Fibroblast of lung (primary cell): ENCODE measurements at regions not wholly inside any gene's neighbourhood (a gene's known extent, or its start where the extent isn't known, plus 50 kb on each side); places are given as distances from the start of the nearest gene placed in this dataset.

Experiments used
- DNase-seq, 2 donors: peaks; one replicate each; pipeline versions ENCODE4 v3.0.0 to v3.0.0-alpha.2; 2010; ENCODE audit warnings: low read depth in 2 of 2
- H2AFZ ChIP-seq: 2 replicates; pipeline ENCODE4 v1.5.1; 2012; ENCODE audit warnings: low read length, control low read depth, inconsistent platforms
- H3K27ac ChIP-seq: 2 replicates; pipeline ENCODE4 v1.5.1; 2011; ENCODE audit warnings: low read length, control low read depth; ENCODE audit not compliant: insufficient read depth
- H3K27me3 ChIP-seq: 2 replicates; pipeline ENCODE4 v1.5.1; 2011; ENCODE audit warnings: mild to moderate bottlenecking, low read length; ENCODE audit not compliant: control insufficient read depth, insufficient read depth
- H3K36me3 ChIP-seq: 2 replicates; pipeline ENCODE4 v1.5.1; 2011; ENCODE audit warnings: low read length; ENCODE audit not compliant: control insufficient read depth, insufficient read depth
- H3K4me1 ChIP-seq: 2 replicates; pipeline ENCODE4 v1.5.1; 2011; ENCODE audit warnings: low read length; ENCODE audit not compliant: control insufficient read depth, insufficient read depth; ENCODE audit errors: extremely low read depth
- H3K4me2 ChIP-seq: 2 replicates; pipeline ENCODE4 v1.5.1; 2011; ENCODE audit warnings: low read length, control low read depth; ENCODE audit not compliant: insufficient read depth; ENCODE audit errors: extremely low read depth
- H3K4me3 ChIP-seq, 4 experiments: fragments of 200-600 bp in 1 of 4; sonication (generic) in 1 of 4; replicated peaks in 1 of 4; 2 replicates each; pipeline ENCODE4 v1.5.1; 2011 to 2016; ENCODE audit warnings: low read length in 4 of 4, low read depth in 3 of 4, mild to moderate bottlenecking in 3 of 4, control low read depth in 2 of 4, inconsistent platforms in 1 of 4, mixed read lengths in 1 of 4; ENCODE audit not compliant: insufficient read depth in 1 of 4; ENCODE audit errors: control extremely low read depth in 1 of 4
- H3K79me2 ChIP-seq: 2 replicates; pipeline ENCODE4 v1.5.1; 2012; ENCODE audit warnings: mild to moderate bottlenecking, low read length, inconsistent platforms; ENCODE audit not compliant: control insufficient read depth, insufficient read depth
- H3K9ac ChIP-seq: 2 replicates; pipeline ENCODE4 v1.5.1; 2011; ENCODE audit warnings: mild to moderate bottlenecking, low read length, control low read depth; ENCODE audit not compliant: insufficient read depth
- H3K9me3 ChIP-seq: 2 replicates; pipeline ENCODE4 v1.5.1; 2012; ENCODE audit warnings: low read depth, low read length; ENCODE audit not compliant: control insufficient read depth, insufficient read depth
- H4K20me1 ChIP-seq: 2 replicates; pipeline ENCODE4 v1.5.1; 2011; ENCODE audit warnings: low read length; ENCODE audit not compliant: control insufficient read depth, insufficient read depth; ENCODE audit errors: extremely low read depth
- CTCF ChIP-seq, 2 donors: IDR thresholded peaks in 1 of 2; conservative IDR thresholded peaks in 1 of 2; 1 replicate in 1 of 2; 2 replicates in 1 of 2; pipeline ENCODE4 v1.5.1; 2011 to 2012; ENCODE audit warnings: low read length in 2 of 2, control low read depth in 1 of 2, inconsistent platforms in 1 of 2, low read depth in 1 of 2, mild to moderate bottlenecking in 1 of 2
- EZH2 ChIP-seq: IDR thresholded peaks from 2 replicates; pipeline ENCODE4 v1.5.1; 2012; ENCODE audit warnings: low read length, control low read depth, mild to moderate bottlenecking; ENCODE audit errors: missing control alignments

GRCh38 chr3:148066802-148067201 lies 630.9 kb upstream of the AGTR1 start:
- no peak for DNase-seq
- TF ChIP-seq EZH2 (no peak), CTCF (conservative IDR thresholded peaks at IDR 0.05 in 1 of 2, IDR thresholded peaks at IDR 0.05 in 1 of 2; ENCODE audit: low read depth in 1 of 2, low read length in 2 of 2) (no peak)
- Histone ChIP-seq H3K9ac (no peak overlapping the region), H3K27ac (no peak overlapping the region), H3K4me2 (no peak overlapping the region), H3K9me3 (no peaks in the 10 kb centered on the region), H3K36me3 (no peaks in the 10 kb centered on the region), H3K4me1 (no peaks in the 10 kb centered on the region), H2AFZ (peak overlapping the region; percentile 12), H3K79me2 (no peaks in the 10 kb centered on the region), H3K4me3 (no peak overlapping the region), H3K27me3 (no peaks in the 10 kb centered on the region), H4K20me1 (no peaks in the 10 kb centered on the region)

- Histone ChIP-seq H4K20me1 (no peaks in the 10 kb centered on the region), H3K4me2 (no peak overlapping the region), H3K36me3 (no peaks in the 10 kb centered on the region), H3K27ac (no peak overlapping the region), H3K27me3 (no peaks in the 10 kb centered on the region), H3K9ac (no peak overlapping the region), H2AFZ (no peak overlapping the region), H3K79me2 (no peaks in the 10 kb centered on the region), H3K9me3 (no peaks in the 10 kb centered on the region), H3K4me1 (no peaks in the 10 kb centered on the region), H3K4me3 (no peak overlapping the region)
- DNase-seq: peak in 1 of 2 donors; percentile 10
- TF ChIP-seq CTCF (conservative IDR thresholded peaks at IDR 0.05 in 1 of 2, IDR thresholded peaks at IDR 0.05 in 1 of 2; ENCODE audit: low read depth in 1 of 2, low read length in 2 of 2) (no peak), EZH2 (no peak)
Measured at GRCh38 chr3:148068466-148068865, 629.2 kb upstream of the AGTR1 start.

GRCh38 chr3:148070041-148070440 lies 627.7 kb upstream of the AGTR1 start:
- Histone ChIP-seq H3K36me3 (no peaks in the 10 kb centered on the region), H3K27me3 (no peaks in the 10 kb centered on the region), H3K27ac (no peak overlapping the region), H3K4me1 (no peaks in the 10 kb centered on the region), H4K20me1 (no peaks in the 10 kb centered on the region), H2AFZ (no peak overlapping the region), H3K9ac (no peak overlapping the region), H3K79me2 (no peaks in the 10 kb centered on the region), H3K9me3 (no peaks in the 10 kb centered on the region), H3K4me2 (no peak overlapping the region), H3K4me3 (no peak overlapping the region)
- no peak for DNase-seq
- TF ChIP-seq CTCF (conservative IDR thresholded peaks at IDR 0.05 in 1 of 2, IDR thresholded peaks at IDR 0.05 in 1 of 2; ENCODE audit: low read depth in 1 of 2, low read length in 2 of 2) (no peak), EZH2 (no peak)
